ENCODE measurements at regions not wholly inside any gene's neighbourhood (a gene's known extent, or its start where the extent isn't known, plus 50 kb on each side); places are given as distances from the start of the nearest gene placed in this dataset.
"Not testable (repeated sequence)": the region's sequence is repeated elsewhere in the genome, so short reads cannot be mapped to it uniquely, and the experiment has no call there.

- H3K9ac ChIP-seq (ENCODE audit: low read depth, low read length) = no peak overlapping the region
- H3K36me3 ChIP-seq (ENCODE audit: insufficient read depth, low read depth, low read length) = no peaks in the 10 kb centered on the region
- no peaks in the 10 kb centered on the region for H3K27me3 ChIP-seq (ENCODE audit: insufficient read depth, low read length)
- no peak overlapping the region for H3K27ac ChIP-seq (ENCODE audit: low read length)
- H3K4me3 ChIP-seq (ENCODE audit: low read length) = no peak overlapping the region
- H3K9me3 ChIP-seq (ENCODE audit: insufficient read depth, low read depth, low read length) = no peaks in the 10 kb centered on the region
- no peaks in the 10 kb centered on the region for H3K4me1 ChIP-seq (ENCODE audit: insufficient read depth, low read length)
Observed at GRCh38 chr18:54662986-54663385, 71.9 kb downstream of the DYNAP start.

GRCh38 chr18:54669701-54670100, 78.7 kb downstream of the DYNAP start:
- H3K9ac ChIP-seq (ENCODE audit: low read depth, low read length); H3K9me3 ChIP-seq (ENCODE audit: insufficient read depth, low read depth, low read length); H3K36me3 ChIP-seq (ENCODE audit: insufficient read depth, low read depth, low read length); H3K4me3 ChIP-seq (ENCODE audit: low read length); H3K27ac ChIP-seq (ENCODE audit: low read length); H3K4me1 ChIP-seq (ENCODE audit: insufficient read depth, low read length); H3K27me3 ChIP-seq (ENCODE audit: insufficient read depth, low read length): not testable (repeated sequence)

- Histone ChIP-seq H3K27ac (ENCODE audit: low read length) (no peak overlapping the region), H3K9ac (ENCODE audit: low read depth, low read length) (no peak overlapping the region), H3K4me3 (ENCODE audit: low read length) (no peak overlapping the region), H3K4me1 (ENCODE audit: insufficient read depth, low read length) (no peaks in the 10 kb centered on the region), H3K27me3 (ENCODE audit: insufficient read depth, low read length) (no peaks in the 10 kb centered on the region), H3K9me3 (ENCODE audit: insufficient read depth, low read depth, low read length) (peaks cover 7% of the 10 kb centered on the region), H3K36me3 (ENCODE audit: insufficient read depth, low read depth, low read length) (no peaks in the 10 kb centered on the region)
Observed at GRCh38 chr18:54671291-54671881, 80.3 kb downstream of the DYNAP start.

- Histone ChIP-seq H3K9ac (ENCODE audit: low read depth, low read length) (no peak overlapping the region), H3K4me1 (ENCODE audit: insufficient read depth, low read length) (no peaks in the 10 kb centered on the region), H3K36me3 (ENCODE audit: insufficient read depth, low read depth, low read length) (no peaks in the 10 kb centered on the region), H3K27me3 (ENCODE audit: insufficient read depth, low read length) (no peaks in the 10 kb centered on the region), H3K9me3 (ENCODE audit: insufficient read depth, low read depth, low read length) (peaks cover 7% of the 10 kb centered on the region), H3K4me3 (ENCODE audit: low read length) (no peak overlapping the region), H3K27ac (ENCODE audit: low read length) (no peak overlapping the region)
Observed at GRCh38 chr18:54672109-54672508, 81.1 kb downstream of the DYNAP start.

GRCh38 chr18:54672846-54673475, 81.9 kb downstream of the DYNAP start:
- Histone ChIP-seq H3K4me3 (ENCODE audit: low read length) (no peak overlapping the region), H3K9ac (ENCODE audit: low read depth, low read length) (no peak overlapping the region), H3K9me3 (ENCODE audit: insufficient read depth, low read depth, low read length) (peaks cover 7% of the 10 kb centered on the region), H3K27ac (ENCODE audit: low read length) (no peak overlapping the region), H3K4me1 (ENCODE audit: insufficient read depth, low read length) (no peaks in the 10 kb centered on the region), H3K36me3 (ENCODE audit: insufficient read depth, low read depth, low read length) (no peaks in the 10 kb centered on the region), H3K27me3 (ENCODE audit: insufficient read depth, low read length) (no peaks in the 10 kb centered on the region)

GRCh38 chr18:54673936-54674335, 82.9 kb downstream of the DYNAP start:
- no peak overlapping the region for H3K9ac ChIP-seq (ENCODE audit: low read depth, low read length)
- H3K27me3 ChIP-seq (ENCODE audit: insufficient read depth, low read length) = no peaks in the 10 kb centered on the region
- peaks cover 7% of the 10 kb centered on the region for H3K9me3 ChIP-seq (ENCODE audit: insufficient read depth, low read depth, low read length)
- H3K36me3 ChIP-seq (ENCODE audit: insufficient read depth, low read depth, low read length) = no peaks in the 10 kb centered on the region
- H3K4me1 ChIP-seq (ENCODE audit: insufficient read depth, low read length) = no peaks in the 10 kb centered on the region
- H3K27ac ChIP-seq (ENCODE audit: low read length) = no peak overlapping the region
- H3K4me3 ChIP-seq (ENCODE audit: low read length) = no peak overlapping the region

GRCh38 chr18:54675076-54675475, 84.0 kb downstream of the DYNAP start:
- Histone ChIP-seq H3K27ac (ENCODE audit: low read length) (no peak overlapping the region), H3K9me3 (ENCODE audit: insufficient read depth, low read depth, low read length) (peaks cover 6% of the 10 kb centered on the region), H3K4me1 (ENCODE audit: insufficient read depth, low read length) (no peaks in the 10 kb centered on the region), H3K4me3 (ENCODE audit: low read length) (no peak overlapping the region), H3K27me3 (ENCODE audit: insufficient read depth, low read length) (no peaks in the 10 kb centered on the region), H3K9ac (ENCODE audit: low read depth, low read length) (no peak overlapping the region), H3K36me3 (ENCODE audit: insufficient read depth, low read depth, low read length) (no peaks in the 10 kb centered on the region)

GRCh38 chr18:54679318-54680149, 88.5 kb downstream of the DYNAP start:
- no peaks in the 10 kb centered on the region; the same call in 1 of the 2 replicates for H3K4me1 ChIP-seq (ENCODE audit: insufficient read depth, low read length)
- H3K4me3 ChIP-seq (ENCODE audit: low read length) = no peak overlapping the region
- H3K36me3 ChIP-seq (ENCODE audit: insufficient read depth, low read depth, low read length) = no peaks in the 10 kb centered on the region
- no peak overlapping the region for H3K9ac ChIP-seq (ENCODE audit: low read depth, low read length)
- H3K27me3 ChIP-seq (ENCODE audit: insufficient read depth, low read length) = no peaks in the 10 kb centered on the region
- no peaks in the 10 kb centered on the region for H3K9me3 ChIP-seq (ENCODE audit: insufficient read depth, low read depth, low read length)
- H3K27ac ChIP-seq (ENCODE audit: low read length) = no peak overlapping the region

GRCh38 chr18:54684784-54685183, 93.7 kb downstream of the DYNAP start:
- Histone ChIP-seq H3K4me3 (ENCODE audit: low read length) (no peak overlapping the region), H3K9ac (ENCODE audit: low read depth, low read length) (no peak overlapping the region), H3K36me3 (ENCODE audit: insufficient read depth, low read depth, low read length) (no peaks in the 10 kb centered on the region), H3K4me1 (ENCODE audit: insufficient read depth, low read length) (no peaks in the 10 kb centered on the region; the same call in 1 of the 2 replicates), H3K9me3 (ENCODE audit: insufficient read depth, low read depth, low read length) (no peaks in the 10 kb centered on the region), H3K27ac (ENCODE audit: low read length) (no peak overlapping the region), H3K27me3 (ENCODE audit: insufficient read depth, low read length) (no peaks in the 10 kb centered on the region)

GRCh38 chr18:54689319-54689718, 98.3 kb downstream of the DYNAP start:
- H3K27me3 ChIP-seq (ENCODE audit: insufficient read depth, low read length) = no peaks in the 10 kb centered on the region
- H3K9ac ChIP-seq (ENCODE audit: low read depth, low read length) = no peak overlapping the region

GRCh38 chr18:54690198-54690597, 99.2 kb downstream of the DYNAP start:
- no peak overlapping the region for H3K27ac ChIP-seq (ENCODE audit: low read length)
- H3K9ac ChIP-seq (ENCODE audit: low read depth, low read length) = no peak overlapping the region
- no peak overlapping the region for H3K4me3 ChIP-seq (ENCODE audit: low read length)
- H3K27me3 ChIP-seq (ENCODE audit: insufficient read depth, low read length) = no peaks in the 10 kb centered on the region
- no peaks in the 10 kb centered on the region for H3K9me3 ChIP-seq (ENCODE audit: insufficient read depth, low read depth, low read length)
- H3K36me3 ChIP-seq (ENCODE audit: insufficient read depth, low read depth, low read length) = no peaks in the 10 kb centered on the region
- no peaks in the 10 kb centered on the region for H3K4me1 ChIP-seq (ENCODE audit: insufficient read depth, low read length)

More at GRCh38 chr18:54689319-54689718, 98.3 kb downstream of the DYNAP start:
- Histone ChIP-seq H3K36me3 (ENCODE audit: insufficient read depth, low read depth, low read length) (no peaks in the 10 kb centered on the region), H3K4me3 (ENCODE audit: low read length) (no peak overlapping the region), H3K9me3 (ENCODE audit: insufficient read depth, low read depth, low read length) (no peaks in the 10 kb centered on the region), H3K27ac (ENCODE audit: low read length) (no peak overlapping the region), H3K4me1 (ENCODE audit: insufficient read depth, low read length) (no peaks in the 10 kb centered on the region; the same call in 1 of the 2 replicates)

- Histone ChIP-seq H3K4me3 (ENCODE audit: low read length) (no peak overlapping the region), H3K9ac (ENCODE audit: low read depth, low read length) (no peak overlapping the region), H3K9me3 (ENCODE audit: insufficient read depth, low read depth, low read length) (no peaks in the 10 kb centered on the region), H3K36me3 (ENCODE audit: insufficient read depth, low read depth, low read length) (no peaks in the 10 kb centered on the region), H3K27me3 (ENCODE audit: insufficient read depth, low read length) (no peaks in the 10 kb centered on the region), H3K4me1 (ENCODE audit: insufficient read depth, low read length) (no peaks in the 10 kb centered on the region), H3K27ac (ENCODE audit: low read length) (no peak overlapping the region)
Observed at GRCh38 chr18:54692463-54692862, 101.4 kb downstream of the DYNAP start.

All from iPS-20b (cell line).